NT2/D1 (cell line): ENCODE measurements at regions not wholly inside any gene's neighbourhood (a gene's known extent, or its start where the extent isn't known, plus 50 kb on each side); places are given as distances from the start of the nearest gene placed in this dataset.

Experiments used
- DNase-seq: peaks from one replicate; pipeline ENCODE4 v3.0.0-alpha.2; 2011; ENCODE audit warnings: low read depth, low spot score
- H3K27me3 ChIP-seq: 2 replicates; pipeline ENCODE4 v1.6.0; 2011; ENCODE audit warnings: mild to moderate bottlenecking; ENCODE audit not compliant: insufficient read length, insufficient read depth
- H3K36me3 ChIP-seq: 2 replicates; pipeline ENCODE4 v1.6.1; 2011; ENCODE audit warnings: mild to moderate bottlenecking, low read length, mixed read lengths; ENCODE audit not compliant: insufficient read depth, insufficient read length
- H3K4me1 ChIP-seq: 2 replicates; pipeline ENCODE4 v1.5.1; 2011; ENCODE audit not compliant: insufficient read depth, insufficient read length
- H3K4me3 ChIP-seq: 2 replicates; pipeline ENCODE4 v1.5.1; 2011; ENCODE audit warnings: low read depth; ENCODE audit not compliant: insufficient read length
- H3K9ac ChIP-seq: 2 replicates; pipeline ENCODE4 v1.6.0; 2011; ENCODE audit warnings: low read depth; ENCODE audit not compliant: insufficient read length
- H3K9me3 ChIP-seq: 2 replicates; pipeline ENCODE4 v1.5.1; 2011; ENCODE audit warnings: mild to moderate bottlenecking, low read length; ENCODE audit not compliant: insufficient read depth
- SUZ12 ChIP-seq: IDR thresholded peaks from 2 replicates; pipeline ENCODE4 v1.6.1; 2011; ENCODE audit not compliant: insufficient read length, insufficient read depth; ENCODE audit errors: extremely low read depth
- YY1 ChIP-seq: IDR thresholded peaks from 2 replicates; pipeline ENCODE4 v1.6.1; 2011; ENCODE audit not compliant: insufficient read length, insufficient read depth
- ZNF274 ChIP-seq: IDR thresholded peaks from 2 replicates; pipeline ENCODE4 v1.6.1; 2011; ENCODE audit warnings: mild to moderate bottlenecking, low read depth, low read length

GRCh38 chr1:83781667-83782066, 217.3 kb downstream of the TTLL7 start:
- Histone ChIP-seq H3K27me3 (no peaks in the 10 kb centered on the region), H3K36me3 (no peaks in the 10 kb centered on the region), H3K4me1 (no peaks in the 10 kb centered on the region), H3K9me3 (peaks cover 6% of the 10 kb centered on the region), H3K4me3 (no peak overlapping the region), H3K9ac (no peak overlapping the region)
- DNase-seq, result no peak
- TF ChIP-seq YY1, result no peak
- TF ChIP-seq ZNF274, result no peak
- TF ChIP-seq SUZ12, result no peak

DNA sequence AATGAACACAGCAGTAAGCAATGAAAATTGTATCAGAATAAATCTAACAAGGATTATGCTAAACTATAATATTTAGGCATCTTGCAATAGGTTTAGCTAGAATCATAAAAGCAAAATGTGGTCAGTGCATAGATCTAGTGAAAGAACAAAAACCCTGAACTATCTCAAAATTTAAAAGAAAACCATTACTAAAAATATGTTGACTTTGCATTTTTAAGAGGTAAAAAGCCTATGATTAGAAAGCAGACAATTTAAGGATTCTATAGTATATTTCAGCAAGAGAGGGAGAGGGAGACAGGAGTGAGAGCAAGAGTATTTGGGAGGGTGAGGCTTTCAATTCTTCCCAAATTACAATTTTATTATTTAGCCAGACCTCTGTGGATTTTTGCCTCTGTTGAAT, 219.4 kb downstream of the TTLL7 start:
- no peak for DNase-seq
- Histone ChIP-seq H3K4me1 (no peaks in the 10 kb centered on the region), H3K9me3 (peaks cover 6% of the 10 kb centered on the region), H3K36me3 (no peaks in the 10 kb centered on the region), H3K9ac (no peak overlapping the region), H3K4me3 (no peak overlapping the region), H3K27me3 (no peaks in the 10 kb centered on the region)
- TF ChIP-seq SUZ12 (no peak), YY1 (no peak), ZNF274 (no peak)

DNA sequence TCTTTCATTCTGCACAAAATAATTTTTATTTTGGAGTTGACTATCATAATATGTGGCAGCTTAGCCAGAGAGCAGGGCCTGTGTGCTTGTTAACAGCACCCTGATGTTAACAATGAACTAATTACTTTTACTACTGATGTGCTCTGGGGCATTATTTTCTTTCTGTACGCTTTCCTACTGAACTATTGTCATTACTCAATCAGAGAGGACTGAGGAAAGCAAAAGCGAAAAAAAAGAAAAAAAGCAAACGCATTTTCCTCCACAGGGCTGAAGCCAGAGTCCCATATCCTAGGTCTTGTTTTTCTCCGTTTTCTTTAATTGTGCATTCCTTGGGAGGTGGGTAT, 221.2 kb downstream of the TTLL7 start:
- Histone ChIP-seq H3K4me3 (no peak overlapping the region), H3K27me3 (no peaks in the 10 kb centered on the region), H3K9ac (no peak overlapping the region), H3K36me3 (no peaks in the 10 kb centered on the region), H3K9me3 (no peaks in the 10 kb centered on the region), H3K4me1 (no peaks in the 10 kb centered on the region)
- TF ChIP-seq SUZ12 (no peak), ZNF274 (no peak)
- DNase-seq, result no peak

- Histone ChIP-seq H3K4me1 (no peaks in the 10 kb centered on the region), H3K9ac (no peak overlapping the region), H3K36me3 (no peaks in the 10 kb centered on the region), H3K9me3 (no peaks in the 10 kb centered on the region), H3K27me3 (no peaks in the 10 kb centered on the region), H3K4me3 (no peak overlapping the region)
- TF ChIP-seq SUZ12 (no peak), YY1 (no peak), ZNF274 (no peak)
- no peak for DNase-seq
These were observed 221.8 kb downstream of the TTLL7 start for GRCh38 chr1:83776913-83777757.

GRCh38 chr1:83775977-83776603, 222.8 kb downstream of the TTLL7 start:
- H3K9me3 ChIP-seq, result no peaks in the 10 kb centered on the region
- no peaks in the 10 kb centered on the region for H3K36me3 ChIP-seq
- no peak for DNase-seq
- TF ChIP-seq SUZ12, result no peak
- TF ChIP-seq YY1, result no peak
- TF ChIP-seq ZNF274, result no peak
- H3K27me3 ChIP-seq, result no peaks in the 10 kb centered on the region
- no peaks in the 10 kb centered on the region for H3K4me1 ChIP-seq
- no peak overlapping the region for H3K4me3 ChIP-seq
- no peak overlapping the region for H3K9ac ChIP-seq

GRCh38 chr1:83773059-83773458, 225.9 kb downstream of the TTLL7 start:
- Histone ChIP-seq H3K4me3 (no peak overlapping the region), H3K9ac (no peak overlapping the region), H3K9me3 (no peaks in the 10 kb centered on the region), H3K4me1 (no peaks in the 10 kb centered on the region), H3K36me3 (no peaks in the 10 kb centered on the region), H3K27me3 (no peaks in the 10 kb centered on the region)
- DNase-seq, result no peak
- TF ChIP-seq ZNF274 (no peak), SUZ12 (no peak), YY1 (no peak)

DNA sequence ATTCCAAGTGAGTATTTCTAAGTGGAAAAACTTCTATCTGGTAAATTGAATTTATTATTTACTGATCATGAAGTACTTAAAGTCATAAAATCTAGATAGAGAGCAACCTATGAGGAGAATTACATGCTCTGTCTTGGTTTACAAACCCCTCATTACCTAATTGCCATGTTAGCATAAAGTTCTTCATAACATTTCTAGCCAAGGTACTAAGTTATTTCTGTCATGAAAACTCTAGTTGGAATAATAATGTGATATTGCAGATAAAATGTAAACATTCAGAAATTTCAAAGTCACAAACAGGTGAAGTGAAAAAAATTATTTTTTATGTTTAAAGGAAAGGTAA, 228.6 kb downstream of the TTLL7 start:
- DNase-seq, result no peak
- H3K36me3 ChIP-seq, result no peaks in the 10 kb centered on the region
- no peak for TF ChIP-seq SUZ12
- TF ChIP-seq YY1, result no peak
- no peak for TF ChIP-seq ZNF274
- no peaks in the 10 kb centered on the region for H3K4me1 ChIP-seq
- no peak overlapping the region for H3K4me3 ChIP-seq
- H3K9ac ChIP-seq, result no peak overlapping the region
- H3K9me3 ChIP-seq, result no peaks in the 10 kb centered on the region
- no peaks in the 10 kb centered on the region for H3K27me3 ChIP-seq
